Fibroblast of pulmonary artery (primary cell): ENCODE measurements at regions not wholly inside any gene's neighbourhood (a gene's known extent, or its start where the extent isn't known, plus 50 kb on each side); places are given as distances from the start of the nearest gene placed in this dataset.

Experiments
- DNase-seq: peaks from one replicate; pipeline ENCODE4 v3.0.0-alpha.2; 2010; ENCODE audit warnings: low read depth
- H3K4me3 ChIP-seq: replicated peaks from 2 replicates; pipeline ENCODE4 v1.5.1; 2011; ENCODE audit warnings: low read depth, mild to moderate bottlenecking, control low read depth, low read length, moderate library complexity
- CTCF ChIP-seq: IDR thresholded peaks from 2 replicates; pipeline ENCODE4 v1.5.1; 2011; ENCODE audit warnings: mild to moderate bottlenecking, control low read depth, low read length, inconsistent platforms; ENCODE audit errors: missing control alignments

- H3K4me3 ChIP-seq: no peak overlapping the region
- no peak for DNase-seq
- TF ChIP-seq CTCF: no peak
Measured at GRCh38 chr16:86210403-86211193, 299.7 kb upstream of the FOXF1 start.

GRCh38 chr16:86211265-86211664, 299.1 kb upstream of the FOXF1 start:
- DNase-seq: no peak
- TF ChIP-seq CTCF: no peak
- H3K4me3 ChIP-seq: no peak overlapping the region

GRCh38 chr16:86211800-86212199, 298.5 kb upstream of the FOXF1 start:
- TF ChIP-seq CTCF: no peak
- DNase-seq: no peak
- no peak overlapping the region for H3K4me3 ChIP-seq

GRCh38 chr16:86212706-86213436, 297.5 kb upstream of the FOXF1 start:
- TF ChIP-seq CTCF: no peak
- no peak for DNase-seq
- H3K4me3 ChIP-seq: no peak overlapping the region

- DNase-seq: no peak
- no peak for TF ChIP-seq CTCF
- no peak overlapping the region for H3K4me3 ChIP-seq
Measured at GRCh38 chr16:86213437-86214205, 296.7 kb upstream of the FOXF1 start.

- DNase-seq: no peak
- H3K4me3 ChIP-seq: no peak overlapping the region
- TF ChIP-seq CTCF: no peak
Measured at GRCh38 chr16:86214326-86215232, 295.7 kb upstream of the FOXF1 start.
